ENCODE measurements at regions not wholly inside any gene's neighbourhood (a gene's known extent, or its start where the extent isn't known, plus 50 kb on each side); places are given as distances from the start of the nearest gene placed in this dataset.

GRCh38 chr2:191747170-191747530 is 69.2 kb downstream of the NABP1 start:
- TF ChIP-seq CTCF (IDR thresholded peaks at IDR 0.05) (no peak), EP300 (IDR thresholded peaks at IDR 0.05) (no peak), POLR2A (IDR thresholded peaks at IDR 0.05) (no peak), POLR2AphosphoS5 (IDR thresholded peaks at IDR 0.05) (no peak)
